NCI-H1048 (cell line): ENCODE measurements at regions not wholly inside any gene's neighbourhood (a gene's known extent, or its start where the extent isn't known, plus 50 kb on each side); places are given as distances from the start of the nearest gene placed in this dataset.

Source experiments
- DNase-seq: peaks from one replicate; lab custom pipeline; 2025; lab: John Stamatoyannopoulos, UW

GRCh38 chr20:63070771-63071540 lies 64.2 kb upstream of the BHLHE23 start:
- no peak for DNase-seq

GRCh38 chr20:63070301-63070625 lies 63.5 kb upstream of the BHLHE23 start:
- DNase-seq = no peak

GRCh38 chr20:63068711-63069367 lies 62.1 kb upstream of the BHLHE23 start:
- DNase-seq = no peak

GRCh38 chr20:63067721-63068560 lies 61.2 kb upstream of the BHLHE23 start:
- no peak for DNase-seq

- DNase-seq = no peak
These were observed 60.5 kb upstream of the BHLHE23 start for GRCh38 chr20:63067266-63067635.

GRCh38 chr20:63066506-63067265 lies 59.9 kb upstream of the BHLHE23 start:
- no peak for DNase-seq

GRCh38 chr20:63065911-63066310 lies 59.1 kb upstream of the BHLHE23 start:
- DNase-seq = no peak

GRCh38 chr20:63064745-63065711 lies 58.3 kb upstream of the BHLHE23 start:
- DNase-seq = no peak

GRCh38 chr20:63064310-63064709 lies 57.5 kb upstream of the BHLHE23 start:
- DNase-seq = no peak

- no peak for DNase-seq
These were observed 55.7 kb upstream of the BHLHE23 start for GRCh38 chr20:63062188-63063140.

- no peak for DNase-seq
These were observed 55.0 kb upstream of the BHLHE23 start for GRCh38 chr20:63061771-63062100.

- DNase-seq = no peak
These were observed 54.4 kb upstream of the BHLHE23 start for GRCh38 chr20:63061051-63061770.

- DNase-seq = no peak
These were observed 53.6 kb upstream of the BHLHE23 start for GRCh38 chr20:63060057-63060991.

- no peak for DNase-seq
These were observed 52.9 kb upstream of the BHLHE23 start for GRCh38 chr20:63059684-63060056.

GRCh38 chr20:63058696-63059335 lies 52.1 kb upstream of the BHLHE23 start:
- DNase-seq = no peak

- DNase-seq = no peak
These were observed 50.7 kb upstream of the BHLHE23 start for GRCh38 chr20:63057171-63058117.
